VCaP (cell line): ENCODE measurements at regions not wholly inside any gene's neighbourhood (a gene's known extent, or its start where the extent isn't known, plus 50 kb on each side); places are given as distances from the start of the nearest gene placed in this dataset.

Experiments
- H3K27ac ChIP-seq: fragments of 450-650 bp; 2 replicates; pipeline ENCODE4 v1.5.1; 2017
- TF ChIP-seq, protein P1 (sequence below): fragments of 450-650 bp; conservative IDR thresholded peaks from 2 replicates; pipeline ENCODE4 v1.5.1; 2017; ENCODE audit warnings: mild to moderate bottlenecking, moderate library complexity

DNA sequence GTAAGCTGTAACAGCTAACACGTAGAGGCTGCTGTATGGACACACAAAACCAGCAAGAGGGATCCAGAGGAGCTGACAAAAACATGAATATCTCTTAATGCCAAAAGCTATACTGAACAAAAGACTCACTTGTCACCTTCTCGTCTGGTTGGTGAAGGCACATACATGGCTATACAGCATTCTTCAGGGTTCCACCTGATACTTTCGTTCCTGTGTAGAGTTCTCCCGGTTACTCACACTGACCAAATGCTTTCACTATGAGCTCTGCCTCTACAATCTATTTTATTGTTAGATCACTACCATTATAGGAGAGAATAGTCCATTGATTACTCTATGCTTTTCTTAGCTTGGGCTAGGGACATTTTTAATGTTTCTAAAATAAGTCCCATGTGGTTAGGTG is 193.1 kb downstream of the HNMT start:
- H3K27ac ChIP-seq, result no peak overlapping the region
- TF ChIP-seq, protein P1, sequence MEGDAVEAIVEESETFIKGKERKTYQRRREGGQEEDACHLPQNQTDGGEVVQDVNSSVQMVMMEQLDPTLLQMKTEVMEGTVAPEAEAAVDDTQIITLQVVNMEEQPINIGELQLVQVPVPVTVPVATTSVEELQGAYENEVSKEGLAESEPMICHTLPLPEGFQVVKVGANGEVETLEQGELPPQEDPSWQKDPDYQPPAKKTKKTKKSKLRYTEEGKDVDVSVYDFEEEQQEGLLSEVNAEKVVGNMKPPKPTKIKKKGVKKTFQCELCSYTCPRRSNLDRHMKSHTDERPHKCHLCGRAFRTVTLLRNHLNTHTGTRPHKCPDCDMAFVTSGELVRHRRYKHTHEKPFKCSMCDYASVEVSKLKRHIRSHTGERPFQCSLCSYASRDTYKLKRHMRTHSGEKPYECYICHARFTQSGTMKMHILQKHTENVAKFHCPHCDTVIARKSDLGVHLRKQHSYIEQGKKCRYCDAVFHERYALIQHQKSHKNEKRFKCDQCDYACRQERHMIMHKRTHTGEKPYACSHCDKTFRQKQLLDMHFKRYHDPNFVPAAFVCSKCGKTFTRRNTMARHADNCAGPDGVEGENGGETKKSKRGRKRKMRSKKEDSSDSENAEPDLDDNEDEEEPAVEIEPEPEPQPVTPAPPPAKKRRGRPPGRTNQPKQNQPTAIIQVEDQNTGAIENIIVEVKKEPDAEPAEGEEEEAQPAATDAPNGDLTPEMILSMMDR, result no peak

GRCh38 chr2:138170485-138170884 is 206.2 kb downstream of the HNMT start:
- TF ChIP-seq, protein P1, result no peak
- no peak overlapping the region for H3K27ac ChIP-seq

- TF ChIP-seq, protein P1, result no peak
- H3K27ac ChIP-seq, result no peak overlapping the region
Observed at GRCh38 chr2:138171244-138171643, 207.0 kb downstream of the HNMT start.

- no peak overlapping the region for H3K27ac ChIP-seq
- TF ChIP-seq, protein P1, result no peak
Observed at GRCh38 chr2:138175066-138175465, 210.8 kb downstream of the HNMT start.

DNA sequence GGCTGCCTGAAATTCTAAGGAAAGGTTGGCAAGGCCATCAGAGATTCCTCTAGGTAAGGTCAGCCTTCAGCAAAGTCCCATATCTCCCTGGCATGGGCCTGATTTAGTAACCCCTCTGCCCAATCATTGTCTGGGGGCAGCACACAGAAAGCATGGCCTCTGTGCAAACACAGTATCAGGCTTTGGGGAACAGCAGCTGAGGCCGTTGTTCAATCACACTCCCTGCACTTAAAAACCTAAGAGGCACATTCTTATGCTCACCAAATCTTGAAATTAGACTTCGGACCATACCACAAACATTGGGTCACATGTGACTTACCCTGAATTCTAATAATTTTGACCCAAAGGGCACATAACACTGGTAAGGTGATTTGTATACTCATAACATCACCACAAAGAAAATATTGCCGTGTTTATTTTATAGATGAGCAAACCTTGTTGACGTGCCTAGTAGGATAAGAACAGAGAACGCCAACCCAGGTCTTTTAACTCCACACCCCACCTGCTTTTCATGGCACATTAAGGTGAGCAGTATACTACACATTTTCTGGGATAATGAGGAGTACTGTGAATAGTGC is 212.7 kb downstream of the HNMT start:
- TF ChIP-seq, protein P1, result no peak
- no peak overlapping the region for H3K27ac ChIP-seq

DNA sequence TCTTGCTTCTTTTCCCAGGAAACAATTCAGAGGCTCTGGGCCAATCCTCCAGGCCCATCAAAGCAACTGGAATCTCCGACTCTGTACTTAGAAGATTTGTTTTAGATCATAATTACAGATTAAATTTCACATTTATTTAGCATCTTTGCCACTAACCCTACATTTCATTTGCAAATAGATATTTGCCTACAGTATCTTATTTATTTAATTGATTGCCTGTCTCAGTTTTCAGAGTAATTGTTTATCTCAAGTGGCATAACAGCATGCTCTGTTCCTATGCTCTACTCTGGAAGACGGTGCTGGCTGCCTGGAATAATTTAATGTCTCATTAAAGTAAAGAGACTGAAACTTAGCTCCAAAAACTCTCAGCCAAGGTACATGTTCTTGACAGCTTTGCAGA is 213.4 kb downstream of the HNMT start:
- TF ChIP-seq, protein P1, result no peak

DNA sequence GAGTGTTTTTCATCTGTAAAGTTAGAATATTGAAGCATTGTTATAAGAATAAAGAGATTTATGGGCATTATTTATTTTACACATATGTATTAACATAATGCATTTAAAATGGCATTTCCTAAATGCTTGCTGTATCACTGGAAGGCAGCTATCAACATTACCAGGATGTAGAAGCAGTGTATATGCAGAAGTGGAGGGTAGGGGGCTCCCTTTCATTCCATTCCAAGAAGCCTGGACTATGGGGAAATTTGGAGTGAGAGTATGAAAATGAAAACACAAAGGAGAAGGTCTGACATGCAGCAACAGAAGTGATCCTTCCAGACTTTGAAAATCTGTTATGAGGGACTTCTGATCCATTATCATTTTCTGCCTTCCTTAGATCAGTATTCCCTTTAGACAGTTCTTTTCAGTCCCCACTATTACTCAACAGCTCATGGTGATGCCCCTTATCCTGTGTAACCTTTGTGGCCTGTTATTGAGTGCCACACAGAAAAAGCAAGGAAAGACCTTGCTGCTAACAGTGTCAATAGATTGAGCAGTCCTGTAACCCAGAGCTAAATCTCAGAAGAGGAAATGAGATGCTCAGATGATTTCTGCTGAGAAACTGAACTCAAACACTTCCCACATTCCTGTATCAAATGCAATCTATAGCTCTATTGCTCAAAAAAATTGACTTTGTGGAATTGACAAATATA is 216.6 kb downstream of the HNMT start:
- TF ChIP-seq, protein P1, result no peak
- H3K27ac ChIP-seq, result no peak overlapping the region

More for the DNA sequence above, 213.4 kb downstream of the HNMT start:
- 0 out of 2 replicates have a peak overlapping the region, but pooled peaks have one; percentile 13 for H3K27ac ChIP-seq
